ENCODE measurements at regions not wholly inside any gene's neighbourhood (a gene's known extent, or its start where the extent isn't known, plus 50 kb on each side); places are given as distances from the start of the nearest gene placed in this dataset.

DNA sequence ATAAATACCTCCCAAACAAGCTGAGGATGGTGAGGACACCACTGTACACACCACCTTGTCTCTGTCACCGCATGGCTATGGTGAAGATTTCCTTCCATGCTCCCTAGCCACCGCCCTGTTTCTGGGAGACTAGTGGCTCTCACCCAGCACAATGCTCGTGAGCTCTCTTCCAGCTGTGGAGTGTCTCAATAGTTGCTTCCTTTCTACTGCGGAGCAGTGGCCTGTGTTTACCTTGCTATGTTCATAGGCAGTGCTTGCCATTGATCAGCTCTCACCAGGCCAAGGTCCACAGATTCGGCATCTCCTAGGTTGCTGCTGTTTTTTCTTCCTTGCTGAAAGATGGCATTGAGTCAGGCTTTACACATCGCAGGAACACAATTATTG is 313.6 kb upstream of the RTL1 start:
- TF ChIP-seq, protein P1, sequence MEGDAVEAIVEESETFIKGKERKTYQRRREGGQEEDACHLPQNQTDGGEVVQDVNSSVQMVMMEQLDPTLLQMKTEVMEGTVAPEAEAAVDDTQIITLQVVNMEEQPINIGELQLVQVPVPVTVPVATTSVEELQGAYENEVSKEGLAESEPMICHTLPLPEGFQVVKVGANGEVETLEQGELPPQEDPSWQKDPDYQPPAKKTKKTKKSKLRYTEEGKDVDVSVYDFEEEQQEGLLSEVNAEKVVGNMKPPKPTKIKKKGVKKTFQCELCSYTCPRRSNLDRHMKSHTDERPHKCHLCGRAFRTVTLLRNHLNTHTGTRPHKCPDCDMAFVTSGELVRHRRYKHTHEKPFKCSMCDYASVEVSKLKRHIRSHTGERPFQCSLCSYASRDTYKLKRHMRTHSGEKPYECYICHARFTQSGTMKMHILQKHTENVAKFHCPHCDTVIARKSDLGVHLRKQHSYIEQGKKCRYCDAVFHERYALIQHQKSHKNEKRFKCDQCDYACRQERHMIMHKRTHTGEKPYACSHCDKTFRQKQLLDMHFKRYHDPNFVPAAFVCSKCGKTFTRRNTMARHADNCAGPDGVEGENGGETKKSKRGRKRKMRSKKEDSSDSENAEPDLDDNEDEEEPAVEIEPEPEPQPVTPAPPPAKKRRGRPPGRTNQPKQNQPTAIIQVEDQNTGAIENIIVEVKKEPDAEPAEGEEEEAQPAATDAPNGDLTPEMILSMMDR (IDR thresholded peaks at IDR 0.05 in 2 of 3, conservative IDR thresholded peaks at IDR 0.05 in 1 of 3; ENCODE audit: borderline replicate concordance in 1 of 3, insufficient read depth in 1 of 3, low read depth in 2 of 3, low read length in 2 of 3) = no peak
- TF ChIP-seq SRF (IDR thresholded peaks at IDR 0.05; ENCODE audit: low read depth) (no peak), CEBPB (IDR thresholded peaks at IDR 0.05; ENCODE audit: low read depth) (no peak)
